ENCODE measurements at regions not wholly inside any gene's neighbourhood (a gene's known extent, or its start where the extent isn't known, plus 50 kb on each side); places are given as distances from the start of the nearest gene placed in this dataset.

GRCh38 chr13:73413656-73414055, 354.9 kb downstream of the KLF5 start:
- TF ChIP-seq EZH2phosphoT487 (IDR thresholded peaks at IDR 0.05; ENCODE audit: borderline replicate concordance, low read depth, low read length) (no peak), CTCF (conservative IDR thresholded peaks at IDR 0.05; ENCODE audit: low read length) (no peak)
- no peaks in the 10 kb centered on the region for H3K9me2 ChIP-seq (ENCODE audit: insufficient read depth, low read length)
- no TSS peak for BruUV-seq (replicated peaks)
- ChIA-PET POLR2A (interaction anchor here (1.7 to 2.2 kb wide), 2 partner anchors 10 to 23 kb away, joined by 5 read pairs; no protein-coding TSS in a partner anchor), CTCF (ENCODE audit: unreplicated experiment) (no interaction called here)
- H3K4me2 ChIP-seq (ENCODE audit: low read length), result no peak overlapping the region
- no peaks in the 10 kb centered on the region for H3K36me3 ChIP-seq (ENCODE audit: insufficient read depth, low read length)
- H3K27ac ChIP-seq (ENCODE audit: low read depth, low read length, poor library complexity, severe bottlenecking), result no peak overlapping the region
- no peaks in the 10 kb centered on the region for H3K79me2 ChIP-seq (ENCODE audit: insufficient read depth, low read depth, low read length)
- no peaks in the 10 kb centered on the region for H3K4me1 ChIP-seq (ENCODE audit: insufficient read depth, low read length, poor library complexity, severe bottlenecking)
- no peaks in the 10 kb centered on the region for H3K9me3 ChIP-seq (ENCODE audit: low read length)
- DNase-seq (ENCODE audit: low spot score), result no peak
- no peak overlapping the region for H2AFZ ChIP-seq (ENCODE audit: low read length)
- no peaks in the 10 kb centered on the region for H4K20me1 ChIP-seq (ENCODE audit: insufficient read depth, low read length)
- H3K4me3 ChIP-seq (ENCODE audit: low read depth, low read length, poor library complexity, severe bottlenecking), result no peak overlapping the region
- intact Hi-C loops (cut with micrococcal nuclease; ENCODE audit: unreplicated experiment), result no loop called here

- CTCF ChIA-PET (ENCODE audit: unreplicated experiment), result no interaction called here
- no peak overlapping the region for H3K4me3 ChIP-seq (ENCODE audit: low read depth, low read length, poor library complexity, severe bottlenecking)
- no peak overlapping the region for H3K27ac ChIP-seq (ENCODE audit: low read depth, low read length, poor library complexity, severe bottlenecking)
- H2AFZ ChIP-seq (ENCODE audit: low read length), result no peak overlapping the region
- no peaks in the 10 kb centered on the region for H3K36me3 ChIP-seq (ENCODE audit: insufficient read depth, low read length)
- POLR2A ChIA-PET, result no interaction called here
- H3K4me2 ChIP-seq (ENCODE audit: low read length), result no peak overlapping the region
- H3K4me1 ChIP-seq (ENCODE audit: insufficient read depth, low read length, poor library complexity, severe bottlenecking), result no peaks in the 10 kb centered on the region
- no peaks in the 10 kb centered on the region for H3K9me3 ChIP-seq (ENCODE audit: low read length)
- BruUV-seq (replicated peaks), result no TSS peak
- TF ChIP-seq EZH2phosphoT487 (IDR thresholded peaks at IDR 0.05; ENCODE audit: borderline replicate concordance, low read depth, low read length) (no peak), CTCF (conservative IDR thresholded peaks at IDR 0.05; ENCODE audit: low read length) (no peak)
- intact Hi-C loops (cut with micrococcal nuclease; ENCODE audit: unreplicated experiment), result no loop called here
- H3K9me2 ChIP-seq (ENCODE audit: insufficient read depth, low read length), result no peaks in the 10 kb centered on the region
- no peak for DNase-seq (ENCODE audit: low spot score)
- H3K79me2 ChIP-seq (ENCODE audit: insufficient read depth, low read depth, low read length), result no peaks in the 10 kb centered on the region
- H4K20me1 ChIP-seq (ENCODE audit: insufficient read depth, low read length), result no peaks in the 10 kb centered on the region
Observed at GRCh38 chr13:73412933-73413332, 354.1 kb downstream of the KLF5 start.

GRCh38 chr13:73411067-73411809, 352.4 kb downstream of the KLF5 start:
- Histone ChIP-seq H3K36me3 (ENCODE audit: insufficient read depth, low read length) (no peaks in the 10 kb centered on the region), H3K9me2 (ENCODE audit: insufficient read depth, low read length) (no peaks in the 10 kb centered on the region), H3K9me3 (ENCODE audit: low read length) (no peaks in the 10 kb centered on the region), H3K79me2 (ENCODE audit: insufficient read depth, low read depth, low read length) (no peaks in the 10 kb centered on the region), H3K27ac (ENCODE audit: low read depth, low read length, poor library complexity, severe bottlenecking) (no peak overlapping the region), H3K4me3 (ENCODE audit: low read depth, low read length, poor library complexity, severe bottlenecking) (no peak overlapping the region), H4K20me1 (ENCODE audit: insufficient read depth, low read length) (no peaks in the 10 kb centered on the region), H3K4me2 (ENCODE audit: low read length) (no peak overlapping the region), H3K4me1 (ENCODE audit: insufficient read depth, low read length, poor library complexity, severe bottlenecking) (no peaks in the 10 kb centered on the region), H2AFZ (ENCODE audit: low read length) (no peak overlapping the region)
- no peak for TF ChIP-seq CTCF (conservative IDR thresholded peaks at IDR 0.05; ENCODE audit: low read length)
- TF ChIP-seq EZH2phosphoT487 (IDR thresholded peaks at IDR 0.05; ENCODE audit: borderline replicate concordance, low read depth, low read length), result no peak
- BruUV-seq (replicated peaks), result no TSS peak
- CTCF ChIA-PET (ENCODE audit: unreplicated experiment), result no interaction called here
- POLR2A ChIA-PET, result interaction anchor here (0.6 to 0.8 kb wide), 3 partner anchors 14 to 503 kb away, joined by 3 to 4 read pairs (median 3); no protein-coding TSS in a partner anchor
- intact Hi-C loops (cut with micrococcal nuclease; ENCODE audit: unreplicated experiment), result no loop called here
- DNase-seq (ENCODE audit: low spot score), result no peak
